BE2C (cell line): ENCODE measurements at regions not wholly inside any gene's neighbourhood (a gene's known extent, or its start where the extent isn't known, plus 50 kb on each side); places are given as distances from the start of the nearest gene placed in this dataset.
"Not testable (repeated sequence)": the region's sequence is repeated elsewhere in the genome, so short reads cannot be mapped to it uniquely, and the experiment has no call there.

Source experiments
- DNase-seq: peaks from one replicate; pipeline ENCODE4 v3.0.0-alpha.2; 2020
- H3K27me3 ChIP-seq: fragments of 250-450 bp; sonication (Bioruptor Pico); 2 replicates; pipeline ENCODE4 v1.5.1; 2020; ENCODE audit warnings: mild to moderate bottlenecking
- H3K36me3 ChIP-seq: fragments of 250-450 bp; sonication (Bioruptor Pico); 2 replicates; pipeline ENCODE4 v1.5.1; 2020; ENCODE audit warnings: mild to moderate bottlenecking
- H3K4me1 ChIP-seq: fragments of 250-450 bp; sonication (Bioruptor Pico); 2 replicates; pipeline ENCODE4 v1.5.1; 2020
- H3K4me3 ChIP-seq: 2 replicates; pipeline ENCODE4 v1.5.1; 2011; ENCODE audit warnings: low read depth, low read length
- H3K9me3 ChIP-seq: fragments of 250-450 bp; sonication (Bioruptor Pico); 2 replicates; pipeline ENCODE4 v1.5.1; 2020
- TF ChIP-seq, protein P1 (sequence below): IDR thresholded peaks from 2 replicates; pipeline ENCODE4 v1.5.1; 2012; ENCODE audit warnings: mild to moderate bottlenecking, low read depth, low read length

DNA sequence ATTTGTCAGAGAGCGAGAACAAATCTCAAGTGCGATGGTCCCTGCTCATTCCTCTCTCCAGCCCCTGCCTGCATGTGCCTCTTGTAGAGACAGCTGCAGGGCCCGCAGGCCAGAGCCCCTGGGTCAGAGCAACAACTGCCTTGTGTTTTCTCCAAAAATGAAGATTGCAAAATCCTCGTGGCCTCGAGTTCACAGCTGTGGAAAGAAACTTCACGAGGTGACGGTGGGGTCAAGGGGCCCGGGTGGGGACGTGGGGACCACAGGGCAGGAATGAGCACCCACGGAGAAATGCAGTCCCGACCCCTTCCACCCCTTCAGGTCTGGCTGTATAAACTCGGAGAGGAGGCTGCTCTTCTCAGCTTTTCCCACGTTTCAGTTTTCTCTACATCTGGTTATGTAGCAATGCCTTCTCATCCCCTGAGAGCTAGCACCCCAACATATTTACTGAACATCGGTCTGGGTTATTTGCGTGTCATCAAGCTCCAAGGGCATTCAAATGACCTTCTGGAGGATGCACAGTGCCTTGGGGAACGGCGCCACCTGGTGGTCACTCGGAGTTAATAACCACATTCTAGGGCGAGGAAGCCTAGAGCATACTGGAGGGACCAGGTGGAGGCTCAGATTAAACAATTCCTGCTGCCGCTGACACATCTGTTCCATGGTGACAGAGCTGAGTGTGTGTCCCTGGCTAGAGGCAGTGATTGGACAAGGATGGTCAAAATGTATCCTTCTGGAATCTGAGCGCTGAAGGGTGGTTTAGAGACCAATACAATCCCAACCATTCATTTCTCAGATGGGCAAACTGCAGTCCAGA is 91.4 kb upstream of the CYRIA start:
- Histone ChIP-seq H3K36me3 (no peaks in the 10 kb centered on the region), H3K4me3 (no peak overlapping the region), H3K9me3 (no peaks in the 10 kb centered on the region), H3K4me1 (no peaks in the 10 kb centered on the region), H3K27me3 (peaks cover 3% of the 10 kb centered on the region; the same call in 1 of the 2 replicates)
- DNase-seq, result peak; percentile 68
- TF ChIP-seq, protein P1, sequence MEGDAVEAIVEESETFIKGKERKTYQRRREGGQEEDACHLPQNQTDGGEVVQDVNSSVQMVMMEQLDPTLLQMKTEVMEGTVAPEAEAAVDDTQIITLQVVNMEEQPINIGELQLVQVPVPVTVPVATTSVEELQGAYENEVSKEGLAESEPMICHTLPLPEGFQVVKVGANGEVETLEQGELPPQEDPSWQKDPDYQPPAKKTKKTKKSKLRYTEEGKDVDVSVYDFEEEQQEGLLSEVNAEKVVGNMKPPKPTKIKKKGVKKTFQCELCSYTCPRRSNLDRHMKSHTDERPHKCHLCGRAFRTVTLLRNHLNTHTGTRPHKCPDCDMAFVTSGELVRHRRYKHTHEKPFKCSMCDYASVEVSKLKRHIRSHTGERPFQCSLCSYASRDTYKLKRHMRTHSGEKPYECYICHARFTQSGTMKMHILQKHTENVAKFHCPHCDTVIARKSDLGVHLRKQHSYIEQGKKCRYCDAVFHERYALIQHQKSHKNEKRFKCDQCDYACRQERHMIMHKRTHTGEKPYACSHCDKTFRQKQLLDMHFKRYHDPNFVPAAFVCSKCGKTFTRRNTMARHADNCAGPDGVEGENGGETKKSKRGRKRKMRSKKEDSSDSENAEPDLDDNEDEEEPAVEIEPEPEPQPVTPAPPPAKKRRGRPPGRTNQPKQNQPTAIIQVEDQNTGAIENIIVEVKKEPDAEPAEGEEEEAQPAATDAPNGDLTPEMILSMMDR, result peak; percentile 91

DNA sequence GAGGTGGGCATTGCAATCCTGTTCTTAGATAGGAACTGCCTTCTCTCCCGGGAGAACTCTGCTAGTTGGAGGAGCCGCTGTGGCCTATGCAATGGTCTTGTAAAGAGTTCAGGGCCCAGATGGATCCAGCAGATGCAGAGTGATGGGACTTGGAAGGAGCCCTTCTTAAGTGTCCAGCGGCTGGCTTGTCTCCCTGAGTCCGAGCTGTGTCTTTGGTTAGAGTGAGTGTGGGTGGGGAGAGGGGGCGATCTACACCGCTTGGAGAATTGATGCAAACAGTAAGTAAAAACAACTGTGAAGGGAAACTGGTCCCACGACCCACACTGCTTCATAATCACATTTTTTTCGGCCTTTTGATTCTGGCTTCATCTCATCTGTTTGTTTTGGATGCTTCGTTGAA is 89.8 kb upstream of the CYRIA start:
- Histone ChIP-seq H3K27me3 (peaks cover 3% of the 10 kb centered on the region; the same call in 1 of the 2 replicates), H3K9me3 (no peaks in the 10 kb centered on the region), H3K4me1 (no peaks in the 10 kb centered on the region), H3K36me3 (no peaks in the 10 kb centered on the region), H3K4me3 (no peak overlapping the region)
- TF ChIP-seq, protein P1, result no peak
- no peak for DNase-seq

DNA sequence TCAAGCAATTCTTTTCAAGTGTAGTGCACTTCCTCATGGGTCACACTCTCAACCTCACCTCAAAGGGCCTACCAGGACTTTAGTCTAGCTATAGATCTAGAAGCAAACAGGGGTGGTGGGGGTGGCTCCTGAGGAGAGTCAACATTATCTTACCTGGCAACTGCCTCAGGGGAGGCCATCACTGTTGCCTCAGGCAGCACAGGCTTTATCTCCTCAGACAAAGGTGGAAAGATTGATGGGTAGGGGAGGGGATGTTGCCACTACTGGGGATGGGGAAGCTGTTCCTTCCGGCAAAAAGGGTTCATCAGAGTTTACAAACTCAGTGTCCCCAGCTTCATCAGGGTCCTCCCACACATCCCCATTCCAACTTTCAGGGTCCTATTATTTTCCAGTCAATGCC is 87.4 kb upstream of the CYRIA start:
- not testable (repeated sequence) for H3K4me3 ChIP-seq, H3K27me3 ChIP-seq, DNase-seq, H3K36me3 ChIP-seq, H3K9me3 ChIP-seq, H3K4me1 ChIP-seq

DNA sequence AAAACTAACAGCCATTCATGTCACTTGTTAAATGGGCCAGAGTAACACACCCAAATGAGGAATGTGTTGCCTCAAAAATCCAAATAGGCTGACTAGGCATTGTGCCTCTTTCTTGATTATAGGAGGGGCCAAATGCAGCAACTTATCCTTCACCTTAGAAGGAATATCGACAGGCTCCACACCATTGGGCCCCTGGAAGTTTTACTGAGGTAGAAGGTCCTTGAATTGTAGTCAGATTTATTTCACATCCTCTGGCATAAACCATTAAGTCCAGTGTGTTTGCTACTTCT is 85.2 kb upstream of the CYRIA start:
- H3K4me1 ChIP-seq, H3K36me3 ChIP-seq, H3K9me3 ChIP-seq, DNase-seq, H3K4me3 ChIP-seq, H3K27me3 ChIP-seq: not testable (repeated sequence)

DNA sequence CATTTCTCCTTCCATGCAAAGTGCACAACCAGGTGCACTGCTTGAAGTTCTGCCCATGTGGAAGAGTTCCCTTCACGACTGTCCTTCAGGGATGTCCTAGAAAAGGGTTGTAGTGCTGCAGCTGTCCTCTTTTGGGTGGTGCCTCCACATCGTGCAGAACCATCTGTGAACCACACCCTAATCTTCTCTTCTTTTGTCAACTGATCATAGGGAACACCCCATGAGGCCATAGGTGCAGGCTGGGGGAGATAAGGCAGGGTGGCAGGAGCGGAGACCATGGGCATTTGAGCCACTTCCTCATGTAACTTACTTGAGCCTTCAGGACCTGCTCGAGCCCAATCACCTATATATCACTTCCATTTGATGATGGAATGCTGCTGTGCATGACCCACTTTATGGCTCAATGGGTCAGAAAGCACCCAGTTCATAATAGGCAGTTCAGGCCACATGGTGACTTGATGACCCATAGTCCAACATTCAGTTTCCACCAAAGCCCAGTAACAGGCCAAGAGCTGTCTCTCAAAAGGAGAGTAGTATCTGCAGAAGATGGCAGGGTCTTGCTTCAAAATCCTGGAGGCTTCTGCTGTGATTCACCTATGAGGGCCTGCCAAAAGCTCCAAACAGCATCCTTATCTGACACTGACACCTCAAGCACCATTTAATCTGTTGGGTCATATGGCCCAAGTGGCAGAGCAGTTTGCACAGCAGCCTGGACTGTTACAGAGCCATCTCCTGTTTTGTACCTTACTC is 84.7 kb upstream of the CYRIA start:
- Histone ChIP-seq H3K27me3 (no peaks in the 10 kb centered on the region), H3K4me1 (no peaks in the 10 kb centered on the region), H3K36me3 (no peaks in the 10 kb centered on the region), H3K9me3 (no peaks in the 10 kb centered on the region), H3K4me3 (no peak overlapping the region)
- DNase-seq, result no peak
- TF ChIP-seq, protein P1, result no peak

DNA sequence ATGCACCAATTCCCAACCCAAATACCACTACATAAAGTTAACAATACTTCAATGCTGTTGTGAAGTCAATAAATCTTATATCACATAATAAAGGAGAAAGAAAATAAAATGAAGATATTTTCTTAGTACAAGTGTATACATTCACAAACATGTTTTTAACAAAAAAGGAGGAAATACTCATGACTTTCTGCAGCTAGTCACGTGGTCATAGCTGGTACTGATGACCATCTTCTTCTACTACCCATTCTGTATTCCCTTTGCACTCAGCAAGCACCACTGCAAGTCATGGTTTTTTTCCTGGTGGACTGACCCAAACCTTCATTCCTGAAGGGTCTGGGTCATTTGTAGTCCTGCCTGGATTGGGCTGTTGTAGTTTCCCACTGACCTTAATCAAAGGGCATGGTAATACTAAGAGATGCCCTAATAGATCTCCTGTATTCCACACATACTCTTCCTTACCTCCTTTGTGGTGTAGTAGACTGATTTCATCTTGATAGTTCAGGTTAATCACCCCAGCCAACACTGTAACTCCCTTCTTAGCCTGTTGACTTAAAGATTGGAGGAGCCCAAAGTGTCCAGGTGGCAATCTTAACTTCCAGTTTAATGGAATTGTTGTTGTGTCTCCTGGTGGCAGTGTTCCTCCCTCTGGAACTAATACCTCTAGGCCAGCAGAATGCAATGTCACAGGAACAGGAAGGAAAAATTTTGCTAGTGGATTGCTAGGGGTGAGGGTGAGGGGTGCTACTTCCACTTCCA is 83.1 kb upstream of the CYRIA start:
- not testable (repeated sequence) for H3K36me3 ChIP-seq, H3K4me3 ChIP-seq, H3K4me1 ChIP-seq, H3K27me3 ChIP-seq, H3K9me3 ChIP-seq, DNase-seq

DNA sequence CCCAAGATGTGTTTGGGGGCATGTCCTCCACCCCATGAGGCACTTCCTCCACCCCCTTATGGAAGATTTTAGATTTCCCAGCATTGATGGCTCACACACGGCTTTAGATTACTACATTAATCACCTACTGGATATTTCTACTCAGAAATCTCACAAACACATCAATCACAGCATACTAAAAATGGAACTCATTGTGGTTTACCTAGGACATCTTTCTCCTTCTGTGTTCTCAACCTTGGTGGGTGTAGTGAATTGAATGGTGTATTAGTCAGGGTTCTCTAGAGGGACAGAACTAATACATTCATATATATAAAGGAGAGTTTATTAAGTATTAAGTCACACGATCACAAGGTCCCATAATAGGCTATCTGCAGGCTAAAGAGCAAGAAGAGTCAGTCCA is 82.1 kb upstream of the CYRIA start:
- Histone ChIP-seq H3K27me3 (no peaks in the 10 kb centered on the region), H3K9me3 (no peaks in the 10 kb centered on the region), H3K4me3 (no peak overlapping the region), H3K4me1 (no peaks in the 10 kb centered on the region), H3K36me3 (no peaks in the 10 kb centered on the region)
- DNase-seq, result no peak
- TF ChIP-seq, protein P1, result no peak
